CD8-positive, alpha-beta memory T cell (primary cell): ENCODE measurements at regions not wholly inside any gene's neighbourhood (a gene's known extent, or its start where the extent isn't known, plus 50 kb on each side); places are given as distances from the start of the nearest gene placed in this dataset.

ENCODE experiments used
- CTCF ChIA-PET: fragments of 350-600 bp; sonication (Branson Sonifier 250); formaldehyde crosslinking; loops from one replicate; lab custom pipeline; 2021; ENCODE audit warnings: antibody characterized with exemption; lab: Charles Lee
- POLR2A ChIA-PET: fragments of 350-600 bp; sonication (Branson Sonifier 250); formaldehyde crosslinking; loops from one replicate; lab custom pipeline; 2021; ENCODE audit warnings: antibody characterized with exemption; lab: Charles Lee
- DNase-seq, 5 donors: peaks; one replicate each; pipeline versions ENCODE4 v3.0.0 to v3.0.0-alpha.2; 2020 to 2022; ENCODE audit warnings: mixed read lengths in 1 of 5
- H3K27ac ChIP-seq: one replicate; pipeline ENCODE4 v1.7.0; 2013; ENCODE audit warnings: low read depth, mild to moderate bottlenecking, low read length, moderate library complexity
- H3K27me3 ChIP-seq: 2 replicates; pipeline ENCODE4 v1.7.0; 2013; ENCODE audit warnings: low read length, mild to moderate bottlenecking; ENCODE audit not compliant: insufficient read depth, poor library complexity, severe bottlenecking
- H3K36me3 ChIP-seq: 2 replicates; pipeline ENCODE4 v1.7.0; 2013; ENCODE audit warnings: mild to moderate bottlenecking, low read length, moderate library complexity; ENCODE audit not compliant: insufficient read depth
- H3K4me1 ChIP-seq: 2 replicates; pipeline ENCODE4 v1.7.0; 2013; ENCODE audit warnings: mild to moderate bottlenecking, low read length, moderate library complexity; ENCODE audit not compliant: insufficient read depth
- H3K4me3 ChIP-seq: 2 replicates; pipeline ENCODE4 v1.7.0; 2013; ENCODE audit warnings: mild to moderate bottlenecking, low read length
- H3K9me3 ChIP-seq: 2 replicates; pipeline ENCODE4 v1.7.0; 2013; ENCODE audit warnings: mild to moderate bottlenecking, low read length
- H3K27ac Mint-ChIP-seq, 8 donors: one replicate each; pipeline ENCODE4 v1.8.0; 2020 to 2021; ENCODE audit warnings: mixed read lengths in 8 of 8, mild to moderate bottlenecking in 6 of 8, inconsistent platforms in 3 of 8, moderate library complexity in 3 of 8
- H3K27me3 Mint-ChIP-seq, 2 donors: one replicate each; pipeline ENCODE4 v1.8.0; 2020 to 2021; ENCODE audit warnings: mixed read lengths in 2 of 2, mild to moderate bottlenecking in 1 of 2, moderate library complexity in 1 of 2
- H3K36me3 Mint-ChIP-seq, 3 donors: one replicate each; pipeline ENCODE4 v1.8.0; 2020 to 2021; ENCODE audit warnings: mixed read lengths in 3 of 3, inconsistent platforms in 1 of 3, mild to moderate bottlenecking in 1 of 3
- H3K4me1 Mint-ChIP-seq, 3 donors: one replicate each; pipeline ENCODE4 v1.8.0; 2020 to 2021; ENCODE audit warnings: mixed read lengths in 3 of 3, inconsistent platforms in 1 of 3, mild to moderate bottlenecking in 1 of 3
- H3K4me3 Mint-ChIP-seq, 7 donors: one replicate each; pipeline ENCODE4 v1.8.0; 2020 to 2021; ENCODE audit warnings: mixed read lengths in 7 of 7, mild to moderate bottlenecking in 6 of 7, moderate library complexity in 4 of 7, inconsistent platforms in 2 of 7
- H3K9me3 Mint-ChIP-seq, 5 donors: one replicate each; pipeline ENCODE4 v1.8.0; 2020 to 2022; ENCODE audit warnings: mixed read lengths in 5 of 5, mild to moderate bottlenecking in 3 of 5, moderate library complexity in 2 of 5, inconsistent platforms in 1 of 5

DNA sequence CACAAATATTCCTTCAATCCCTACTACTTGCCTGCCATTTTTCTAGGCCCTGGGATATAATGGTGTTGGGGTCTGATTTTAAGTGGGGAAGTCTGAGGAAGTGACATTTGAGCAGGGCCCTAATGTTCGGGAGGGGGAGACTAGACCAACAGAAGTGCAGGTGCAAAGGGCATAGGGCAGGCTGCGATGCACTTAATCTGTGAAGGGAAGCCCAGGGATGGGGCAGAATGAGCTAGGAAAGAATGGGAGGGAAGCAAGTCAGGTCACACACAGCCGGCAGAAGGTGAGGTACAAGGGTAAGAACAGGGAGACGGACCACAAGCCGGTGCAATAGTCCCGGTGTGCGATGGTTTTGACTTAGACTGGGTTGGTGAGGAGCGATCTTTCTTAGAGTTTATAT is 146.8 kb downstream of the UNC5CL start:
- Histone ChIP-seq H3K4me1 (no peaks in the 10 kb centered on the region), H3K27ac (no peak overlapping the region), H3K9me3 (no peaks in the 10 kb centered on the region), H3K4me3 (no peak overlapping the region), H3K27me3 (peaks cover 9% of the 10 kb centered on the region), H3K36me3 (no peaks in the 10 kb centered on the region)
- Mint-ChIP-seq H3K36me3 (no peaks in the 10 kb centered on the region), H3K9me3 (no peaks in the 10 kb centered on the region), H3K4me1 (no peaks in the 10 kb centered on the region), H3K27ac (no peak overlapping the region), H3K4me3 (no peak overlapping the region), H3K27me3 (peaks cover 10 to 23% of the 10 kb centered on the region in 2 donors)
- DNase-seq, result no peak
- CTCF ChIA-PET, result no interaction called here
- POLR2A ChIA-PET, result no interaction called here

DNA sequence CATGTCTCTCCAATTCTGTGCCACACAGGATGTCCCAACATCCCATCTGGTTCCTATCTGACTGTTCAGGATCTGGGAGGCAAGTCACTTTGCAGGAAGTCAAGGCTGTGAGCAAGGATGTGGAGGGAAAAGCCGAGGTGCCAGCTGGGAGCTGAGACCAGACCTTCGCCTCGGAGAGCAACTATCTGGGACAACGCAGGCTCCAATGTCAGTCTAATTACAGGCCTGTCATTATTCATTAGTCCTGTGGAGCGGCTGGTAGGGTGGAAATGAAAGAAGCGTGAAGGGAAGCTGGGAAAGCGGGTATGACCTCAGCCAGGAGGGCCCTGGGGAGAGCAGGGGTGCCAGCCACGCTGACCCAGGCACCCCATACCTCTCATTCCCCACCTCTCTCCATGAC is 147.3 kb downstream of the UNC5CL start:
- no peak overlapping the region for H3K27ac ChIP-seq
- no peaks in the 10 kb centered on the region for H3K4me1 Mint-ChIP-seq
- H3K27me3 ChIP-seq, result peaks cover 9% of the 10 kb centered on the region
- no peaks in the 10 kb centered on the region for H3K9me3 Mint-ChIP-seq
- H3K27ac Mint-ChIP-seq, result no peak overlapping the region
- ChIA-PET POLR2A (no interaction called here), CTCF (no interaction called here)
- H3K4me3 Mint-ChIP-seq, result no peak overlapping the region
- no peak for DNase-seq
- peaks cover 10 to 19% of the 10 kb centered on the region in 2 donors for H3K27me3 Mint-ChIP-seq
- H3K4me1 ChIP-seq, result no peaks in the 10 kb centered on the region
- no peaks in the 10 kb centered on the region for H3K36me3 Mint-ChIP-seq
- no peaks in the 10 kb centered on the region for H3K9me3 ChIP-seq
- H3K36me3 ChIP-seq, result no peaks in the 10 kb centered on the region
- no peak overlapping the region for H3K4me3 ChIP-seq

DNA sequence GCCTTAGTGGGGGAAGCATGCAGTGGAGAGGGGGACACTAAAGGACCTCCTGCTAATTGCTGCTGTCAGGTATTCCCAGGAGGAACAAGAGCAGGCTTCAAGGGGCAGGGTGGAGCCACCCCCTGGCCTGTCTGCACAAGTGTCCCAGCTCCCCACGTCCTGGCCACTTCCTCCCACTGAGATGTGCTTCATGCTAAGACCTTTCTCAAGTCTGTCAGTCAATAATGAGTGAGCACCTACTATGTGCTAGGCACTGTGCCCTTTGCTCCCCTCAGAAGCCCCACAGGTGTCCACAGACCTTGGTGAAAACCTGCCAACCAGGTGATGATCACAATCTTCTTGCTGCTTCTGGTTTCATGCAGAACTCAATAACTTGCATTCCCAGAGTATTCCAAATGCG is 147.9 kb downstream of the UNC5CL start:
- Histone ChIP-seq H3K4me1 (no peaks in the 10 kb centered on the region), H3K9me3 (no peaks in the 10 kb centered on the region), H3K27me3 (peaks cover 9% of the 10 kb centered on the region), H3K36me3 (no peaks in the 10 kb centered on the region), H3K27ac (no peak overlapping the region), H3K4me3 (no peak overlapping the region)
- CTCF ChIA-PET, result no interaction called here
- Mint-ChIP-seq H3K27ac (no peak overlapping the region), H3K36me3 (no peaks in the 10 kb centered on the region), H3K9me3 (no peaks in the 10 kb centered on the region), H3K4me3 (no peak overlapping the region), H3K4me1 (no peaks in the 10 kb centered on the region), H3K27me3 (peaks cover 10 to 19% of the 10 kb centered on the region in 2 donors)
- DNase-seq, result no peak
- POLR2A ChIA-PET, result no interaction called here

DNA sequence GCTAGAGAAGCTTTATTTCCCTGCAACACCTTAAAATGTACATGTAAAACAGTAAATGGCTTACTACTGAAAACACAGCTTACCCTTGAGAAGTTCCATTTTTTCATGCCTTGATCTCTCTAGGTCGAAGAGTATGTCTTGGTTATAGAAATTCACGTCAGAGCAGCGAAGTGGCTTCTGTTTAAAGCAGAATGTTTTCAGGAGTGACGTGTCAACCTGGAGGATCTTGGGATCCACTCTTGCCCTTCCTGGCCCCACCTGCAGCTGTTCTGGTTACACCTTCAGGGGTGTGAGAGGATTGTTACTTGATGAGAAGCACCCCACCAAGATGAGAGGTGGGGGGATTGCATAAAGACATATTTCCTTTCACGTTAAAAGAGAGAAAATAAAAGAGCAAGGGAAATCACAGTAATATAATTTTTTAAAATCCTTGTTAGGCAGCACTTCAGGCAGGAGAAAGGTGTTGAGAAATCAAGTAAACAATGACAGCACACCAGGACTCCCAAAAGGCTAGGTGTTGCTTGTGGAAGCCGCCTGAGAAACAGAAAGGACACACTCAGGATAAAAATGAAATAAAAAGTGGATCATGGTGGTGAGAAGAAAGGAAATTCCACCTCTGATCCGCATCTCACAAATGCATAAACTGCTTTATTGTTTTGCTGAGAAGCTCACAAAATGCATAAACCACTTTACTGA is 149.7 kb downstream of the UNC5CL start:
- no peak for DNase-seq
- Mint-ChIP-seq H3K4me1 (no peaks in the 10 kb centered on the region), H3K4me3 (no peak overlapping the region), H3K27me3 (peaks cover 10 to 20% of the 10 kb centered on the region in 2 donors), H3K27ac (no peak overlapping the region), H3K9me3 (no peaks in the 10 kb centered on the region), H3K36me3 (no peaks in the 10 kb centered on the region)
- Histone ChIP-seq H3K4me3 (no peak overlapping the region), H3K27ac (no peak overlapping the region), H3K27me3 (peaks cover 5% of the 10 kb centered on the region), H3K9me3 (no peaks in the 10 kb centered on the region), H3K36me3 (no peaks in the 10 kb centered on the region), H3K4me1 (no peaks in the 10 kb centered on the region)
- ChIA-PET CTCF (interaction anchor here (0.9 kb wide), 1 partner anchor 12 kb away, joined by 3 read pairs; no protein-coding TSS in a partner anchor), POLR2A (no interaction called here)

DNA sequence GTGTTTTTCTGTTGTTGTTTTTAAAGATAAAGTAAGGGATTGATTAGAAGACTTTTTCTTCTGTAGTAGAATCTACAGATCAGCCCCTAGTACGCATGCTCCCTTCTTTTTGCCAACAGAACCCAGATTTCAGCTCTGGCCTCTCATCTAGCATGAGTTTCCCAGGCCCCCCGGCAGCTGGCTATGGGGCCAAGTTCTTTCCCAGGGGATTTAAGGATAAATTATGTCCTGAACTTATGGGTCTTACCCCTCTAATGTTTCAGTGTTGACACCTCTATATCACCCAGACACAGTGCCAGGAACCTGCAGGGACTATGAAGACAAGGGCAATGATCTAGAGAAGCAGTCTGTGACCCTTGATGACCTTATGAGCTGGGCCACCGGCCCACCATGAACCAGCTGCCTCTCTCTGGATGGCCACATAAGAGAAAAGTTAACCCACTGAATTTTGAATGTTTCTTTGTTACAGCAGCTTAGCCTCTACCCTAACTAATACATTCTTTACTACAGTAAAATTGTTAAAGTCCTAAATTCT is 150.5 kb downstream of the UNC5CL start:
- POLR2A ChIA-PET, result no interaction called here

DNA sequence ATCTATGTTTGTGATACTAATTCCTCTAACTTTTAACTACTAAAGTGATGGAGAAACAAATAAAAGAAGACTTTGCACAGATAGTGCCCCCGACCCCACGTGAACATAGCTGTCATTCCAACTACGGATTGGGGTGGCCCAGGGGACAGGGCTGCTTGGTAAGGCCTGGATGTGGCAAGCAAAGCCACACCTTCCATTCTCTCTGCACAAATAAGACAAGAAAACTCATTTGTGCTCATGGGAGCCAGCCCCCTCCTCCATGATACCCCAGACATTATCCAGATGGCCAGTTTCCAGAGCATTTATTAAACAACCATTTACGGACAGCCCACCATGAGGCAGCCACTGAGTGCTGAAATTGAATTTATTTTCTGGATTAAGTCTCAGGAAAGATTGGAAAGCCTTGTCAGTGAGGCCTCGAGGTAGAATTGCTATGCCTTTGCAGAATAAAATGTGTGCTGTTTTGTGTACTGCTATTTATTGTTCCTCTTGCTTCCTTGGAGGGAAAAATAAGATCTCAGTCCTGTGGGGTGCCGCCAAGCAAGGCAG is 151.2 kb downstream of the UNC5CL start:
- Histone ChIP-seq H3K4me3 (no peak overlapping the region), H3K27ac (no peak overlapping the region), H3K27me3 (peaks cover 2% of the 10 kb centered on the region), H3K9me3 (no peaks in the 10 kb centered on the region), H3K4me1 (no peaks in the 10 kb centered on the region), H3K36me3 (no peaks in the 10 kb centered on the region)
- no peak overlapping the region for H3K4me3 Mint-ChIP-seq
- ChIA-PET CTCF (no interaction called here), POLR2A (no interaction called here)
- no peak overlapping the region for H3K27ac Mint-ChIP-seq
- H3K4me1 Mint-ChIP-seq, result no peaks in the 10 kb centered on the region
- no peak for DNase-seq
- H3K36me3 Mint-ChIP-seq, result no peaks in the 10 kb centered on the region
- peaks cover 10 to 16% of the 10 kb centered on the region in 2 donors for H3K27me3 Mint-ChIP-seq
- no peaks in the 10 kb centered on the region for H3K9me3 Mint-ChIP-seq

More for the DNA sequence above, 150.5 kb downstream of the UNC5CL start:
- Mint-ChIP-seq H3K27me3 (peaks cover 10 to 20% of the 10 kb centered on the region in 2 donors), H3K36me3 (no peaks in the 10 kb centered on the region), H3K4me1 (no peaks in the 10 kb centered on the region), H3K4me3 (no peak overlapping the region), H3K27ac (no peak overlapping the region), H3K9me3 (no peaks in the 10 kb centered on the region)
- H3K4me3 ChIP-seq, result no peak overlapping the region
- H3K36me3 ChIP-seq, result no peaks in the 10 kb centered on the region
- CTCF ChIA-PET, result interaction anchor here (0.9 kb wide), 1 partner anchor 13 kb away, joined by 3 read pairs; no protein-coding TSS in a partner anchor
- no peak overlapping the region for H3K27ac ChIP-seq
- H3K9me3 ChIP-seq, result no peaks in the 10 kb centered on the region
- H3K4me1 ChIP-seq, result no peaks in the 10 kb centered on the region
- no peak for DNase-seq
- H3K27me3 ChIP-seq, result peaks cover 5% of the 10 kb centered on the region

DNA sequence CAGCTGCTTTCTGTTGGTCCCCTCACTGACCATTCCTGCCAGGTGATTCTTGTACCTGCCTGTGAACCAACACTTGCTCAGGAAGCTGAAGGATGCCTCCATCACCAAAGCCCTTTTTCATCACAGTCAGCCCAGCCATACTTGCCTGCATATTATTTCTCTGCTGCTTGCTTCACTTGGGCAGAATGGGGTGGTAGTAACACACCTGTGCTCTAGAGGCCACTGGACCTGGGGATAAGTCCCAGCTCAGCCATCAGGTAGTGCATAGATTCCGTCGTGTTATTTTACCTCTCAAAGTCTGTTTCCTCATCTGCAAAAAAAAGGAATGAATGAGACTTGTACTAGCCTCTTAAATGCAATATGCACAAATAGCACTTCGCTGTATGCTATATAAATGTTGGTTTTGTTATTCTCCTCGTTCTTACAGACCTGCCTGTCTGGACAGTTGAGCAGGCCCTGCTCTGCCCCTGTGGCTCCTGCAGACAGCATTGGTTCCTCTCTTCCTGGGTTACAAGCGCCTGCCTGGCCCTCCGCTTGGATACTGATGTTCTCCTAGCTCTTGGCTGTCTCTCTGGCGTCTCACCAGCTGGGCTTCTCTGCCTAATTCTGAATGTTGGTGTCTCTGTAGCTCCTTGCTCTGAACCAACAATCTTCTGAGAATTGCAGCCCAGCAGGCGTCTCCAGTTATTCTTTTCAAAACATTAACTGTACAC is 151.8 kb downstream of the UNC5CL start:
- POLR2A ChIA-PET, result no interaction called here
- Mint-ChIP-seq H3K27me3 (peaks cover 7 to 16% of the 10 kb centered on the region in 2 donors), H3K4me3 (no peak overlapping the region), H3K4me1 (no peaks in the 10 kb centered on the region), H3K27ac (no peak overlapping the region), H3K9me3 (no peaks in the 10 kb centered on the region), H3K36me3 (no peaks in the 10 kb centered on the region)
- no peaks in the 10 kb centered on the region for H3K4me1 ChIP-seq
- CTCF ChIA-PET, result no interaction called here
- no peaks in the 10 kb centered on the region for H3K27me3 ChIP-seq
- H3K27ac ChIP-seq, result no peak overlapping the region
- H3K36me3 ChIP-seq, result no peaks in the 10 kb centered on the region
- no peak overlapping the region for H3K4me3 ChIP-seq
- no peak for DNase-seq
- H3K9me3 ChIP-seq, result no peaks in the 10 kb centered on the region

DNA sequence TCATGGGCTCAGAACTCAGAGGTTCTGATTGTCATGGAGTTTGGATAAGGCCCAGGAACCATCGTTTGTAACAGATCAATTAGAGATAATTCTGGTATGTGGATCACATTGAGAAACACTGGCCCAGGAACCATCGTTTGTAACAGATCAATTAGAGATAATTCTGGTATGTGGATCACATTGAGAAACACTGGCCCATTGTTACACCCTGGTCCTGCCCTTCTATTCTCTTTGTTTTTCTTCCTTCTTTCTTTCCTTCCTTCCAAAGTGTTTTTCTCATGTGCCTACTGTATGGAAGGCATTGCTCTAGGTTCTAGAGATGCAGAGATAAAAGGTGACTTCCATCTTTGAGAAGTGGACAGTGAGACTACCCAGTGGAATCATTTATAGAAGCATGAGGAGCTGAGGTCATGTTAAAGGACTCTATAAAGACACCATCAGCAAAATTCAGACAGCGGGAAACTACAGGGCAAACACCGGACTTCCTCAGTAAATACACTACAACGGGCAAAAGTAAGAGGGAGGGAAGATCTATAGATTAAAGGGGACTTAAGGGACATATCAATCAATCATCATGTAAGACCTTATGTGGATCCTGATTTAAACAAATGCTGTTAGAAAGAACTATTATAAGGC is 153.8 kb downstream of the UNC5CL start:
- CTCF ChIA-PET, result no interaction called here
- Histone ChIP-seq H3K27me3 (no peaks in the 10 kb centered on the region), H3K36me3 (no peaks in the 10 kb centered on the region), H3K9me3 (no peaks in the 10 kb centered on the region), H3K4me3 (no peak overlapping the region), H3K27ac (no peak overlapping the region), H3K4me1 (no peaks in the 10 kb centered on the region)
- peaks cover 3 to 19% of the 10 kb centered on the region in 2 donors for H3K27me3 Mint-ChIP-seq
- DNase-seq, result no peak
- H3K4me3 Mint-ChIP-seq, result no peak overlapping the region
- H3K9me3 Mint-ChIP-seq, result no peaks in the 10 kb centered on the region
- H3K27ac Mint-ChIP-seq, result no peak overlapping the region
- POLR2A ChIA-PET, result no interaction called here
- H3K4me1 Mint-ChIP-seq, result no peaks in the 10 kb centered on the region
- H3K36me3 Mint-ChIP-seq, result no peaks in the 10 kb centered on the region
